Colon (tissue), 2 donors: ENCODE measurements at regions not wholly inside any gene's neighbourhood (a gene's known extent, or its start where the extent isn't known, plus 50 kb on each side); places are given as distances from the start of the nearest gene placed in this dataset.

ENCODE experiments used
- FAIRE-seq: peaks from 2 replicates; lab custom pipeline; 2012; peaks lifted over from hg19 to GRCh38; lab: Jason Lieb, UNC
- donor health status: control.
- donor health status: control.

- FAIRE-seq: no peak
These were observed 126.9 kb downstream of the IPMK start for GRCh38 chr10:58140691-58141347.

- FAIRE-seq: no peak
These were observed 127.6 kb downstream of the IPMK start for GRCh38 chr10:58140054-58140453.

GRCh38 chr10:58137813-58138212 lies 129.9 kb downstream of the IPMK start:
- no peak for FAIRE-seq

- no peak for FAIRE-seq
These were observed 152.3 kb downstream of the IPMK start for GRCh38 chr10:58115218-58116050.

- no peak for FAIRE-seq
These were observed 158.0 kb downstream of the IPMK start for GRCh38 chr10:58109731-58110130.

GRCh38 chr10:58107506-58107905 lies 160.2 kb downstream of the IPMK start:
- FAIRE-seq: no peak

- FAIRE-seq: no peak
These were observed 161.3 kb downstream of the IPMK start for GRCh38 chr10:58106211-58107035.

- FAIRE-seq: no peak
These were observed 163.3 kb downstream of the IPMK start for GRCh38 chr10:58104351-58104751.

- no peak for FAIRE-seq
These were observed 164.8 kb downstream of the IPMK start for GRCh38 chr10:58102897-58103296.

- FAIRE-seq: no peak
These were observed 166.0 kb downstream of the IPMK start for GRCh38 chr10:58101682-58102081.

- no peak for FAIRE-seq
These were observed 172.5 kb downstream of the IPMK start for GRCh38 chr10:58094985-58095718.

GRCh38 chr10:58091886-58092285 lies 175.8 kb downstream of the IPMK start:
- FAIRE-seq: no peak

- no peak for FAIRE-seq
These were observed 178.0 kb downstream of the IPMK start for GRCh38 chr10:58089739-58090138.

- FAIRE-seq: no peak
These were observed 179.8 kb downstream of the IPMK start for GRCh38 chr10:58087896-58088295.

GRCh38 chr10:58086763-58087150 lies 180.9 kb downstream of the IPMK start:
- FAIRE-seq: no peak

GRCh38 chr10:58086144-58086762 lies 181.4 kb downstream of the IPMK start:
- no peak for FAIRE-seq

GRCh38 chr10:58082248-58082647 lies 185.4 kb downstream of the IPMK start:
- FAIRE-seq: no peak

GRCh38 chr10:58081353-58081752 lies 186.3 kb downstream of the IPMK start:
- FAIRE-seq: no peak

- no peak for FAIRE-seq
These were observed 188.2 kb downstream of the IPMK start for GRCh38 chr10:58079461-58079860.

- no peak for FAIRE-seq
These were observed 195.1 kb downstream of the IPMK start for GRCh38 chr10:58072634-58073033.

GRCh38 chr10:58070956-58071355 lies 196.7 kb downstream of the IPMK start:
- FAIRE-seq: no peak

GRCh38 chr10:58068809-58069208 lies 198.9 kb downstream of the IPMK start:
- no peak for FAIRE-seq
